ENCODE measurements at regions not wholly inside any gene's neighbourhood (a gene's known extent, or its start where the extent isn't known, plus 50 kb on each side); places are given as distances from the start of the nearest gene placed in this dataset.

DNA sequence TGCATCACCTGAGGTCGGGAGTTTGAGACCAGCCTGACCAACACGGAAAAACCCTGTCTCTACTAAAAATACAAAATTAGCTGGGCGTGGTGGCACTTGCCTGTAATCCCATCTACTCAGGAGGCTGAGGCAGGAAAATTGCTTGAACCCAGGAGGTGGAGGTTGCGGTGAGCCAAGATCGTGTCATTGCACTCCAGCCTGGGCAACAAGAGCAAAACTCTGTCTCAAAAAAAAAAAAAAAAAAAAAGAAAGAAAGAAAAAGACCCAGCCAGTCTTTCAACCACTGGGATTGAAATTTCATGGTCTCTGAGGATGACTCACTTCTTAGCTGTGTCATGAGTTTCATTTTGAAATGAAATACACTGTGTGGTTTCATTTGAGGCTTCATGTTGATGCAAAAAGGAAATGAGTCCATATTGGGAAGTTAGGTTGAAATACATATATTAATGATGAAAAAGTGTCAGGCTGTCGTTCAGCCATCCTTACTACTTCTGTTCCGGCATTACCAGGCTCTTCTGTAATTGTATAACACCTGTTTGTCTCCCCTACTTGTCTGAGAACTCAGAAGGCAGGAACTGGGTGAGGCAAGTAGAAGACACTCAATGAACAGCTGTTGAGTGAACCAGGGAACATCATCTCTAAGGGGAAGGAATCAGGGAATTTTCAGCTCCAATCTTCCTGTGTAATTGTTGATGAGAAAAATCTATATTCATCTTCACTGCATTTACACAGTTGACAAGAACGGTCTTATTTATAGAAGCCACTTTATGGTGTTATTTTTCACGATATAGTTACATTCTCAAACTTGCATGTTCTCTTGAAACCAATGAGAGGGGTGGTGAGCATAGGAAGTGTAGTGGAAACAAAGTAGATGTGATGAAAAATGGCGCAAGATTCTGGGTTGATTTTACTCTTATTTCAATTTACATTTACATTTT lies 87.4 kb downstream of the NFKBIZ start:
- Histone ChIP-seq H3K36me3 (ENCODE audit: control insufficient read depth in 3 of 3, insufficient read depth in 3 of 3, low read length in 3 of 3) (no peaks in the 10 kb centered on the region), H3K27ac (ENCODE audit: low read depth, low read length) (no peak overlapping the region), H3K4me1 (ENCODE audit: control insufficient read depth in 3 of 3, insufficient read depth in 3 of 3, low read length in 3 of 3) (peaks cover 0 to 4% (median 0%) of the 10 kb centered on the region in 3 donors), H3K4me3 (ENCODE audit: low read length in 3 of 3) (no peak overlapping the region), H3K9ac (ENCODE audit: low read depth in 1 of 3, low read length in 3 of 3) (no peak overlapping the region), H3K9me3 (ENCODE audit: control insufficient read depth in 3 of 3, low read length in 3 of 3) (no peaks in the 10 kb centered on the region), H3K27me3 (ENCODE audit: control insufficient read depth in 3 of 3, insufficient read depth in 3 of 3, low read length in 3 of 3) (no peaks in the 10 kb centered on the region)

DNA sequence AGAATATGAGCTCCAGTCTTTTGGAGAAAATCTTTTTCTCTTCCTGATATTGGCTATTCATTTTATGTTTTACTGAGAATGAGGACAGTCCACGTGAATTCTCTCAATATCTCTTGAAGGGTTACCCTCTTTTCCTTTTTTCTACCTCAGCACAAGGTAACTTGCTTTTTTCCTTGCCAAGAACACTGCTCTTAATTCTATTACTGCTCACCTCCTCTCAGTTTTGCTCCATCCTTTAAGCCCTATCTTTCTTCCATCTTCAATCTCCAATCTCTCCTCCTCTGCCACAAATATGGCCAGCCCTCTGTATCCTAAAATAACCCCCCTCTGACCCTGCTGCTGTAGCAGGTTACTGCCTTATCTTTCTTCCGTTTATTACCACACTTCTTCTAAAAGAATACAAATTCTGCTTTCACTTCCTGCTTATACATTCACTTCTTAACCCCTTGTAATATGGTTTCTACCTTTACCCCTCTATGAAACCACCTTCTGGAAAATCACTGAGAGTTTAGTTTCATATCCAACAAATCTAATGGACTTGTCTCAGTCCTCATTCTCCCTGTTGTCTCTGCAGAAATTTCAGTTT lies 89.0 kb downstream of the NFKBIZ start:
- Histone ChIP-seq H3K4me1 (ENCODE audit: control insufficient read depth in 3 of 3, insufficient read depth in 3 of 3, low read length in 3 of 3) (peaks cover 0 to 4% (median 0%) of the 10 kb centered on the region in 3 donors), H3K9me3 (ENCODE audit: control insufficient read depth in 3 of 3, low read length in 3 of 3) (no peaks in the 10 kb centered on the region), H3K36me3 (ENCODE audit: control insufficient read depth in 3 of 3, insufficient read depth in 3 of 3, low read length in 3 of 3) (no peaks in the 10 kb centered on the region), H3K4me3 (ENCODE audit: low read length in 3 of 3) (no peak overlapping the region), H3K27me3 (ENCODE audit: control insufficient read depth in 3 of 3, insufficient read depth in 3 of 3, low read length in 3 of 3) (no peaks in the 10 kb centered on the region), H3K27ac (ENCODE audit: low read depth, low read length) (no peak overlapping the region), H3K9ac (ENCODE audit: low read depth in 1 of 3, low read length in 3 of 3) (no peak overlapping the region)

DNA sequence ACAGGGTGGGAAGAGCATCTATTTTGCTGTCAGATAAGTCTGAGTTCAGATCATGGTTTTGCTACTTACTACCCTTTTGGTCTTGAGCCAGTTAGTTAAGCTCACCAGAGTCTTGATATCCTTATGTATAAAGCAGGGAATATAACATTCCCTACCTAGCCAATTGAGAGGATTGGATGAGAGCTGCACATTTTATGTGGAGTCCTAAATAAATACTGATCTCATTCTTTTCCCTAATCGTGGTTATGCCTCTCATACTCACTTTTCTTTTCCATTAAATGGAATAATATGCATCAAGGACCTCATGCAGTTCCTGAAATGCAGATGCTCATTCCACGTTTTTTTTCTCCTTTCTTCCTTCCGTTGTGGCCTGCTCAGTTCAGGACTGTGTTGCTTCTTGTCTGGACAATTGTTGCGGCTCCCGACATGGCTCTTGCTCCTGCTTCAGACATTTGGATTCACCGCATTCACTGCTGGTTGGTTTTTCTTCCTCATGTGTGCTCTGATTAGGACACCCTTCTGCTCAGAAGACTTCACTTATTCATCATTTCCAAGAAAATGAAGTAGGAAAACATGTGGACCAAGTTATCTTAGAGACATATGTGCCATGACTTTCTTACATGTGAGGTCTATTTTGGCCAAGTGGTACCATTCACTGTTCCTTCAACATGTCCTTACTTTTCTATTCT lies 90.2 kb downstream of the NFKBIZ start:
- no peak overlapping the region for H3K9ac ChIP-seq (ENCODE audit: low read depth in 1 of 3, low read length in 3 of 3)
- no peak overlapping the region for H3K27ac ChIP-seq (ENCODE audit: low read depth, low read length)
- H3K4me3 ChIP-seq (ENCODE audit: low read length in 3 of 3), result no peak overlapping the region
- H3K4me1 ChIP-seq (ENCODE audit: control insufficient read depth in 3 of 3, insufficient read depth in 3 of 3, low read length in 3 of 3), result peaks cover 0 to 4% (median 0%) of the 10 kb centered on the region in 3 donors
- H3K27me3 ChIP-seq (ENCODE audit: control insufficient read depth in 3 of 3, insufficient read depth in 3 of 3, low read length in 3 of 3), result no peaks in the 10 kb centered on the region
- H3K36me3 ChIP-seq (ENCODE audit: control insufficient read depth in 3 of 3, insufficient read depth in 3 of 3, low read length in 3 of 3), result no peaks in the 10 kb centered on the region
- H3K9me3 ChIP-seq (ENCODE audit: control insufficient read depth in 3 of 3, low read length in 3 of 3), result no peaks in the 10 kb centered on the region

DNA sequence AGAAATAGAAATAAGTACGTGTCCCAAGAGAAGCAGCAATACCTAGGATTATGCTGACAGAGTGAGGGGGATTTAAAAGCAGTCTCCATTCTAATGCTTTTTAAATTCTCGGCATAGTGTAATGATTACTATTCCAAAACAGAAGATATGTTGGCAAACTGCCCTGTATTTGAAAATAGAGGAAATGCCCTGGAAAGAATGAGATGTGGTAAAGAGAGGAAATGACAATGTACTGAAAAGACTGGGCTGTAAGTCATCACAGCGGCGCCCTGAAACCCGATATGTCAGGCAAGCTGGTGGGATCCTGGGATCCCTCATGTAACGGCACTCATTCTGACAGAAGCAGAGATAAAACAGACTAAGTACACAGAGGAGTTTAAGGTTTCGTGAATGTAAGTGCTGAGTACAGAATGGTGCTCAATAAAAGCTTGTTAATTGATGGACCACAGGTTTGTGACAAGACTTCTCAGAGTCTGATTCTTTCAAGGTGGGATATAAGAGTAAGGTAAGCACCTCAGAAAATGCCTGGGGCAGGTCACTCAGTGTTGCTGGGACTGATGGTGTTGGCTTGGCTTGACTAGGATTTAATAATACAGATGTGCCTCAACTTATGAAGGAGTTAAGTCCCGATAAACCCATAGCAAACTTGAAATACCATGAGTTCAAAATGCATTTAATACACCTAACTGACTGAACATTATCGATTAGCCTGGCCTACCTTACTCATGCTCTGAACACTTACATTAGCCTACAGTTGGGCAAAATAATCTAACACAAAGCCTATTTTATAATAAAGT lies 91.4 kb downstream of the NFKBIZ start:
- peaks cover 0 to 4% (median 0%) of the 10 kb centered on the region in 3 donors for H3K4me1 ChIP-seq (ENCODE audit: control insufficient read depth in 3 of 3, insufficient read depth in 3 of 3, low read length in 3 of 3)
- H3K27me3 ChIP-seq (ENCODE audit: control insufficient read depth in 3 of 3, insufficient read depth in 3 of 3, low read length in 3 of 3), result no peaks in the 10 kb centered on the region
- H3K27ac ChIP-seq (ENCODE audit: low read depth, low read length), result no peak overlapping the region
- no peak overlapping the region for H3K9ac ChIP-seq (ENCODE audit: low read depth in 1 of 3, low read length in 3 of 3)
- H3K36me3 ChIP-seq (ENCODE audit: control insufficient read depth in 3 of 3, insufficient read depth in 3 of 3, low read length in 3 of 3), result no peaks in the 10 kb centered on the region
- H3K4me3 ChIP-seq (ENCODE audit: low read length in 3 of 3), result no peak overlapping the region
- H3K9me3 ChIP-seq (ENCODE audit: control insufficient read depth in 3 of 3, low read length in 3 of 3), result no peaks in the 10 kb centered on the region

DNA sequence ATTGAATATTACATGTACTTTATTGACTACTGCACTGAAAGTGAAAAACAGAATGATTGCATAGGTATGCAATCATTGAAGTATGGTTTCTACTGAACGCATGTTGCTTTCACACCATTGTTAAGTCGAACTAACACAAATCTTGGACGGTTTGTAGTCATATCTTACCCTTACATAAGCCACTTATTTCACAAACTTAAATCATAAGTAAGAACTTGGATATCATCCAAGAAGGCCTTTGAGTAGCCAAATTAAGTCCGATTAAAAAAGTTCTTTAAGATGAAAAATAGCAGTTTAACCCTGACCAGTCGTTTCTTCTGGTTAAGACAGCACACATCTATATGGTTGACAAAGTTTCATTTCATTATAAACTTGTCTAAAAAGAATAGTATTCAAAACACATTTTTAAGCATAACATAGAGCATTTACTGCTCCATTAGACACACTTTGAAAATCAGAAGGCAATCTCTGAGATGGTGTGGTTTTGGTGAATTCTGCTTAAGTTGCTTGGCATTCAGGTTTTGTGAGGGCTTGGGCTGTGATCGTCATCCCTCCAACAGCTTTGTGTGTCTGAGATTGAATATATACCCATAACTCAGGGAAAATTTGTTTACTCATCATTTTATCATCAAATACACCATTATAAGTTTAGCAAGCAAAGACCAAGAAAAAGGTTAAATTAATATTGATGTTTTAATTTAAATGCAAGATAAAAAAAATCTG lies 92.2 kb downstream of the NFKBIZ start:
- Histone ChIP-seq H3K4me1 (ENCODE audit: control insufficient read depth in 3 of 3, insufficient read depth in 3 of 3, low read length in 3 of 3) (peaks cover 0 to 4% (median 0%) of the 10 kb centered on the region in 3 donors), H3K4me3 (ENCODE audit: low read length in 3 of 3) (no peak overlapping the region), H3K27me3 (ENCODE audit: control insufficient read depth in 3 of 3, insufficient read depth in 3 of 3, low read length in 3 of 3) (no peaks in the 10 kb centered on the region), H3K9me3 (ENCODE audit: control insufficient read depth in 3 of 3, low read length in 3 of 3) (no peaks in the 10 kb centered on the region), H3K9ac (ENCODE audit: low read depth in 1 of 3, low read length in 3 of 3) (no peak overlapping the region), H3K27ac (ENCODE audit: low read depth, low read length) (no peak overlapping the region), H3K36me3 (ENCODE audit: control insufficient read depth in 3 of 3, insufficient read depth in 3 of 3, low read length in 3 of 3) (no peaks in the 10 kb centered on the region)

DNA sequence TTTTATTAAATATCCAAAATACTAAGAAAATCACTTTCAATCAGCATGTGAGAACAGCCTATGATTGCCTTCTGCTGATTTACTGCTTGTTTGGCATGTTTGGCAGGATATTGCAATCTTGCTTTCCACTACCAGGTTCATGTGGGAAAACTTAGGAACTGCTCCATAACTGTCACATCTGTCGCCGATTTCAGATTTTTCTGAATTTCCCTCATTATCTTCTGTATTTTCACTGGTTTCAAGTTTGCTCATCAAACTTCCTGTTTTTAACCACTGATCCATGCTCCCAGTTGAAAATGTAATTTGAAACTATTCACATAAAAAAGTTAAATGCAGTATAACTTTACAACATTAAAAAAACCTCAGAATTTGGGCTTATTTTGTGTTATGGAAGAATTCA lies 93.0 kb downstream of the NFKBIZ start:
- Histone ChIP-seq H3K36me3 (ENCODE audit: control insufficient read depth in 3 of 3, insufficient read depth in 3 of 3, low read length in 3 of 3) (no peaks in the 10 kb centered on the region), H3K27me3 (ENCODE audit: control insufficient read depth in 3 of 3, insufficient read depth in 3 of 3, low read length in 3 of 3) (no peaks in the 10 kb centered on the region), H3K4me1 (ENCODE audit: control insufficient read depth in 3 of 3, insufficient read depth in 3 of 3, low read length in 3 of 3) (peaks cover 0 to 2% (median 0%) of the 10 kb centered on the region in 3 donors), H3K9me3 (ENCODE audit: control insufficient read depth in 3 of 3, low read length in 3 of 3) (no peaks in the 10 kb centered on the region), H3K27ac (ENCODE audit: low read depth, low read length) (no peak overlapping the region), H3K9ac (ENCODE audit: low read depth in 1 of 3, low read length in 3 of 3) (no peak overlapping the region), H3K4me3 (ENCODE audit: low read length in 3 of 3) (no peak overlapping the region)

DNA sequence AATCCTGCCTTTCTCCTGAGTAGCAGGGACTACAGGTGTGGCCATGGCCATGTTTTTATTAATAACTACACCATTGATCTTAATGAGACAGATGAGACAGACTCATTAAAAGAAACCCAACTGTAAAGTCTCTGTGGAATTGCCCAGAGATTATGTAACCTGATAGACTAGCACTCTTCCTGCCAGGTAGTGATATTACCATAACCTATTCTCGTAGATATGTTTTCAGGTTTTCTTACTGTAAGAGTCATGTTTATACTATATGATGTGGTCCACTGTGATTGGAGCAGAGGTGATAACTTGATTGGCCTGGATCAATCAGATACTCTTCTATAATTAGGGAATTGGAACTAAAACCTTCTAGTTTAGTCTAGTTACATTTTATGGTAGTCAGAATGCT lies 93.7 kb downstream of the NFKBIZ start:
- H3K27ac ChIP-seq (ENCODE audit: low read depth, low read length), result no peak overlapping the region

DNA sequence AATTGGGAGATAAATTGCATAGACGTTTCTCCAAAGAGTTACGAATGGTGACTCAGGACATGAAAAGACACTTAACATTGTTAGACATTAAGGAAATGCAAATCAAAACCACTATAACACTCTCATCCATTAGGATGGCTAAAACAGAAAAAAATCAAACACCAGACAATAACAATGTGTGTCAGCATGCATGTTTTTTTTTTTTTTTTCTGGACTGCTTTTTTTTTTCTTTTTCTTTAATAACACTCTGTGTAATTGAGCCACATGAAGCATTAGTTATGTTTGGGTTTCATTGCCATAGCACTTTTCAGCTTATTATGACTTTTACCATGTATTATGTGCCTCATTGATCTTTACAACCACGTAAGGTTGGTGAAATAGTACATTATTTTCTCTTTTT lies 95.0 kb downstream of the NFKBIZ start:
- no peak overlapping the region for H3K4me3 ChIP-seq (ENCODE audit: low read length in 3 of 3)
- no peaks in the 10 kb centered on the region for H3K9me3 ChIP-seq (ENCODE audit: control insufficient read depth in 3 of 3, low read length in 3 of 3)

More for the DNA sequence above, 93.7 kb downstream of the NFKBIZ start:
- H3K4me3 ChIP-seq (ENCODE audit: low read length in 3 of 3), result no peak overlapping the region
- peaks cover 0 to 2% (median 0%) of the 10 kb centered on the region in 3 donors for H3K4me1 ChIP-seq (ENCODE audit: control insufficient read depth in 3 of 3, insufficient read depth in 3 of 3, low read length in 3 of 3)
- H3K36me3 ChIP-seq (ENCODE audit: control insufficient read depth in 3 of 3, insufficient read depth in 3 of 3, low read length in 3 of 3), result no peaks in the 10 kb centered on the region
- H3K9me3 ChIP-seq (ENCODE audit: control insufficient read depth in 3 of 3, low read length in 3 of 3), result no peaks in the 10 kb centered on the region
- H3K9ac ChIP-seq (ENCODE audit: low read depth in 1 of 3, low read length in 3 of 3), result no peak overlapping the region
- H3K27me3 ChIP-seq (ENCODE audit: control insufficient read depth in 3 of 3, insufficient read depth in 3 of 3, low read length in 3 of 3), result no peaks in the 10 kb centered on the region

DNA sequence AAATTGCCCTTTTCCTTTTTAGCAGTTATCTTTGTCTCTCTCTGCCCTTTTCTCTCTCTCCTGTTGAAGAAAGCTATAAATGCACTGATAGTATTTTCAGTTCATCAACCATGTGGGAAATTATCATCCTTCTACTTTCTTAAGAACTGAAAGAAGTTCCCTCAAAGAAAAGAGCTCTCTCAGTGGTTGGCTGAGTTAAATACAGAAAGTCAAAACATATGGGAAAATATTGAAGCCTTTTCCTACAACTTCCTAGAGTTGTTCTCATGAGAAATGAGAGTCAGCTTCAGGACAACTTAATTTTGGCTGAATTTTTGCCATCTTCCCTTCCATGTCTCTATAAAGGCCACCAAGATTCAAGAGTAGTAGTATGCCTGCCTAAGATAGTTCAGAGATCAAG lies 96.7 kb downstream of the NFKBIZ start:
- Histone ChIP-seq H3K9ac (ENCODE audit: low read depth in 1 of 3, low read length in 3 of 3) (no peak overlapping the region), H3K27me3 (ENCODE audit: control insufficient read depth in 3 of 3, insufficient read depth in 3 of 3, low read length in 3 of 3) (no peaks in the 10 kb centered on the region), H3K4me1 (ENCODE audit: control insufficient read depth in 3 of 3, insufficient read depth in 3 of 3, low read length in 3 of 3) (no peaks in the 10 kb centered on the region), H3K27ac (ENCODE audit: low read depth, low read length) (no peak overlapping the region), H3K9me3 (ENCODE audit: control insufficient read depth in 3 of 3, low read length in 3 of 3) (no peaks in the 10 kb centered on the region), H3K36me3 (ENCODE audit: control insufficient read depth in 3 of 3, insufficient read depth in 3 of 3, low read length in 3 of 3) (no peaks in the 10 kb centered on the region), H3K4me3 (ENCODE audit: low read length in 3 of 3) (no peak overlapping the region)

More for the DNA sequence above, 95.0 kb downstream of the NFKBIZ start:
- no peaks in the 10 kb centered on the region for H3K4me1 ChIP-seq (ENCODE audit: control insufficient read depth in 3 of 3, insufficient read depth in 3 of 3, low read length in 3 of 3)
- H3K27me3 ChIP-seq (ENCODE audit: control insufficient read depth in 3 of 3, insufficient read depth in 3 of 3, low read length in 3 of 3), result no peaks in the 10 kb centered on the region
- H3K36me3 ChIP-seq (ENCODE audit: control insufficient read depth in 3 of 3, insufficient read depth in 3 of 3, low read length in 3 of 3), result no peaks in the 10 kb centered on the region
- no peak overlapping the region for H3K9ac ChIP-seq (ENCODE audit: low read depth in 1 of 3, low read length in 3 of 3)
- no peak overlapping the region for H3K27ac ChIP-seq (ENCODE audit: low read depth, low read length)
